ENCODE measurements at regions not wholly inside any gene's neighbourhood (a gene's known extent, or its start where the extent isn't known, plus 50 kb on each side); places are given as distances from the start of the nearest gene placed in this dataset.
"Not testable (repeated sequence)": the region's sequence is repeated elsewhere in the genome, so short reads cannot be mapped to it uniquely, and the experiment has no call there.

GRCh38 chr6:144689503-144690040, 404.4 kb downstream of the UTRN start:
- TF ChIP-seq CTCF (conservative IDR thresholded peaks at IDR 0.05) = no peak
- H3K27ac ChIP-seq = no peak overlapping the region

GRCh38 chr6:144690133-144690532, 405.0 kb downstream of the UTRN start:
- TF ChIP-seq CTCF (conservative IDR thresholded peaks at IDR 0.05) = no peak
- no peak overlapping the region for H3K27ac ChIP-seq

- no peak for TF ChIP-seq CTCF (conservative IDR thresholded peaks at IDR 0.05)
- no peak overlapping the region for H3K27ac ChIP-seq
Measured at GRCh38 chr6:144690666-144691065, 405.5 kb downstream of the UTRN start.

GRCh38 chr6:144692050-144692449, 406.9 kb downstream of the UTRN start:
- not testable (repeated sequence) for H3K27ac ChIP-seq

GRCh38 chr6:144695858-144696533, 410.9 kb downstream of the UTRN start:
- H3K27ac ChIP-seq = peak overlapping the region; percentile 69
- TF ChIP-seq CTCF (conservative IDR thresholded peaks at IDR 0.05) = no peak

- peak overlapping the region; percentile 69 for H3K27ac ChIP-seq
- TF ChIP-seq CTCF (conservative IDR thresholded peaks at IDR 0.05) = no peak
Measured at GRCh38 chr6:144696610-144697368, 411.7 kb downstream of the UTRN start.

- peak overlapping the region; percentile 69 for H3K27ac ChIP-seq
- TF ChIP-seq CTCF (conservative IDR thresholded peaks at IDR 0.05) = no peak
Measured at GRCh38 chr6:144697369-144697760, 412.2 kb downstream of the UTRN start.

GRCh38 chr6:144697801-144698200, 412.7 kb downstream of the UTRN start:
- H3K27ac ChIP-seq = peak overlapping the region; percentile 69
- no peak for TF ChIP-seq CTCF (conservative IDR thresholded peaks at IDR 0.05)

Measured in VCaP (cell line).